ELF-1 (cell line): ENCODE measurements at regions not wholly inside any gene's neighbourhood (a gene's known extent, or its start where the extent isn't known, plus 50 kb on each side); places are given as distances from the start of the nearest gene placed in this dataset.
"Not testable (repeated sequence)": the region's sequence is repeated elsewhere in the genome, so short reads cannot be mapped to it uniquely, and the experiment has no call there.

Experiments
- DNase-seq: peaks from one replicate; pipeline ENCODE4 v3.0.0-alpha.2; 2016; ENCODE audit warnings: low read depth, low spot score

- DNase-seq: no peak
These were observed 60.0 kb upstream of the TMPRSS2 start for GRCh38 chr21:41567901-41568510.

DNA sequence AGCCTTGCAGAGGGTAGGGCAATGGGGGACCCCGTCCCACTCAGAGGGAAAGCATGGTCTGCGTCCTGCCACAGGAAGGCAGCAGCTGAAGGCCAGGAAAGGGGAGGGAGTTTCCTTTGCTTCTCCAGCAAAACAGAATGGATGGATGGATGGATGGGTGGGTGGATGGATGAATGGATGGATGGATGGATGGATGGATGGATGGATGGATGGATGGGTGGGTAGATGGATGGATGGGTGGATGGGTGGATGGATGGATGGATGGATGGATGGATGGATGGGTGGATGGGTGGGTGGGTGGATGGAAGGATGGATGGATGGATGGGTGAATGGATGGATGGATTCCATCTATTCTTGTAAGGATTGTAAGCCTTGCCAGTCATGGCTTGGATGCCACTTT lies 59.3 kb upstream of the TMPRSS2 start:
- DNase-seq: not testable (repeated sequence)

DNA sequence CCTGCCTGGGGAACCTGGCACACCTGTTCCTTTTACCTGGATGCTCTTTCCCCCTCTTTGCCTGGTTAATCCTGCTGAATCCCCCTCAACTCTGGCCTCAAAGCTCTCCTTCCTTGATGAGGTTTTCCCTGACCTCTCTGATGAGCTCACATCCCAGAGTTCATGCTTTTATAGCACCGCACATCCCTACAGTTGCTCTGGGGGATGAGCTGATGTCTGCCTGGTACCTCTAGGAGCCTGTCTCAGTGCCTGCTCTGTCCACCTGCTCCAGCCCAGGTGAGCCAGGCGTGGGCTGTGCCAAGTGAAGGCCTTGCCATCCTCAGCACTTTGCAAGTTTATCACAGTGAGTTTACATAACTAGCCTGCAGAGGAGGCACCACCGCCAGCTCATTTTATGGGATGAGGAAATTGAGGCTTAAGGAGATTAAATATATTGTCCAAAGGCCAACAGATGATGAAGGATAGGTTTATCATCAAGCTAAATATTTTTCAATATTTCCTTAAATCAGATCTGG lies 58.6 kb upstream of the TMPRSS2 start:
- no peak for DNase-seq

- DNase-seq: no peak
These were observed 57.6 kb upstream of the TMPRSS2 start for GRCh38 chr21:41565550-41565949.

- no peak for DNase-seq
These were observed 56.9 kb upstream of the TMPRSS2 start for GRCh38 chr21:41564871-41565274.

DNA sequence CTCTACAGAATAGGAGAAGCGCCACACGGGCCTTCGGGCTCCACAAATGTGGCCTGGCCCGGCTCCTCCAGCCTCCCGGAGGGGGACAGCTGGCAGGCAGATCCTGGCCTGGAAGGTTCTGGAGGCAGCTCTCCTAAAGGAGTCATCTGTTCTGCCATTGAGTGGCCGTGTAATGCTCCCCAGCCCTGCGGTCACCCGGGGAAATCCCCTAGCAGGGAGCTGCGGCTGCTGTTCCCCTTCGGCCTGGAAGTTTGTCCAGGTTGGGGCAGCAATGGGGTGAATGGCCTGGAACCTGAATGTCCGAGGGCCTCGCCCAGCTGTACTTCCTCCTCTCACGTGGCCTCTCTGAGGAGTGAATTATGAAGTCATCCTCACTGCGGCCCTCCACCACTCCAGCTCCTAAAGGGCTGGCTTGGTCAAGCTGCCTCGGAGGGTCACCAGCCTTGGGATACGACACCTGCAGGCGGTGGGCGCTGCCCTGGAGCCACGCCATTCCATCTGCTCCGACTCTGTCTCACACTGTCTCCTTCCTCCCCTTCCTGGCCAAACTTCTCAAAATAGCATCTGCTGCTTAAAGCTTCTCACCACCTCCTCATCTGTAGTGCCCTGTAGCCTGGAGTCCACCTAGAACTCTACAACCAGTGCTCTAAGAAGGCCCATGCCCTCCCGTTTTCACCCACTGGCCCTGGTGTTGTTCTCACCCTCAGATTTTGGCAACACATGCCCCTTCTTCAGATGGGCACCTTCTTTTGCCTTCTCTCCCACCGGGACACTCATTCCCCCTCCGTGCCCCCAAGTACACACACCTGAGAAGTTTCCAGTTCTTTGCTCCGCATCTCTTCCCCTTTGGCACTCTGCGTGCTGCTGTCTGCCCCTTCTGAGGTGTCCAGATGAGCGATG lies 54.4 kb upstream of the TMPRSS2 start:
- DNase-seq: no peak

DNA sequence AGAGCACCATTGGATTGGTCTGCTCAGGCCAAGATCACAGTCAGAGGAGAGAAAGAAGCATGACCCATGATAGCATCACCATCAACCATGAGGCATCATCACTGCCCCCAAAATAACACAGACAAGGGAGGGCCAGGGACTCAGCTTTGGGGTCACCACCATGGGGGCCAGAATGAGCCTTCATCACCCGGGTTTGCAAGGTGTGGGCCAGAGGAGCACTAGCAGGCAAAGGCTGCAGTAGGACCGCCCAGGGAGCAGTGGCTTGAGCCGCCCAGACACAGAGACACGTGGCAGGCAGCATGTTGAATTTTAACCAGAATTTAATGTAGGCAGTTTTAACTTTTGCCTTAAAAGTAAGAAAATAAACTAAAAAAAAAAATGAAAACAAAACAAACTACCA lies 53.7 kb upstream of the TMPRSS2 start:
- no peak for DNase-seq

- DNase-seq: no peak
These were observed 52.8 kb upstream of the TMPRSS2 start for GRCh38 chr21:41560661-41561158.

GRCh38 chr21:41559658-41560631 lies 52.0 kb upstream of the TMPRSS2 start:
- no peak for DNase-seq

DNA sequence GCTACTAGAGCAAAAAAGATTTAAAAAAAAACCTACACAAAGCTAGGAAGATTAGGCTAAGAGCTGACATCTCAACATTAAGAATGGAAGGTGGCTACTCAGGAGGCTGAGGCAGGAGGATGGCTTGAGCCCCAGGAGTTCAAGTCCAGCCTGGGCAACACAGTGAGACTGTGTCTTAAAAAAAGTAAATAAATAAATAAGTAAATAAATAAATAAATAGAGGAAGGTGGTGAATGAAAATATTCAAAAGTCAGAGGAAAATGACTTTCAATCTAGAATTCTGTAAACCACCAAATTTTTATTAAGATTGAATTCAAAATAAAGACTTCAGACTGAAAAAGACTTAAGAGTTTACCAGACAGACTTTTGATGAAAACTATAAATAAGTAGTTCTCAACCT lies 50.9 kb upstream of the TMPRSS2 start:
- no peak for DNase-seq

GRCh38 chr21:41557884-41558283 lies 49.9 kb upstream of the TMPRSS2 start:
- no peak for DNase-seq
